Activated naive CD8-positive, alpha-beta T cell treated with anti-CD3 and anti-CD28 coated beads, Interleukin-2, amount 10 ng/mL, durations not matched to agents 7 days and 5 days (primary cell): ENCODE measurements at regions not wholly inside any gene's neighbourhood (a gene's known extent, or its start where the extent isn't known, plus 50 kb on each side); places are given as distances from the start of the nearest gene placed in this dataset.

ENCODE experiments used
- ATAC-seq: fragments of 150-1000 bp; cut with Tn5 transposase; one replicate; pipeline ENCODE4 v1.10.0; 2021; ENCODE audit warnings: low read depth, moderate library complexity
- POLR2A ChIA-PET: fragments of 350-600 bp; sonication (Branson Sonifier 250); formaldehyde crosslinking; loops from one replicate; lab custom pipeline; 2021; ENCODE audit warnings: antibody characterized with exemption; lab: Charles Lee
- DNase-seq: peaks from one replicate; pipeline ENCODE4 v3.0.0; 2021
- H3K27ac Mint-ChIP-seq: one replicate; pipeline ENCODE4 v1.8.0; 2022; ENCODE audit warnings: mild to moderate bottlenecking, mixed read lengths
- H3K27me3 Mint-ChIP-seq: one replicate; pipeline ENCODE4 v1.8.0; 2022; ENCODE audit warnings: mild to moderate bottlenecking, moderate library complexity, mixed read lengths
- H3K36me3 Mint-ChIP-seq: one replicate; pipeline ENCODE4 v1.8.0; 2021; ENCODE audit warnings: mild to moderate bottlenecking, mixed read lengths
- H3K4me1 Mint-ChIP-seq: one replicate; pipeline ENCODE4 v1.8.0; 2021; ENCODE audit warnings: mixed read lengths
- H3K4me3 Mint-ChIP-seq: one replicate; pipeline ENCODE4 v1.8.0; 2022; ENCODE audit warnings: mild to moderate bottlenecking, moderate library complexity, mixed read lengths
- H3K9me3 Mint-ChIP-seq: one replicate; pipeline ENCODE4 v1.8.0; 2021; ENCODE audit warnings: mixed read lengths

GRCh38 chr2:37489536-37489935 is 145.1 kb downstream of the QPCT start:
- no peaks in the 10 kb centered on the region for H3K4me1 Mint-ChIP-seq
- POLR2A ChIA-PET: no interaction called here
- peaks cover 12% of the 10 kb centered on the region for H3K27me3 Mint-ChIP-seq
- ATAC-seq: no peak
- peaks cover 4% of the 10 kb centered on the region for H3K9me3 Mint-ChIP-seq
- peaks cover 2% of the 10 kb centered on the region for H3K36me3 Mint-ChIP-seq
- no peak overlapping the region for H3K4me3 Mint-ChIP-seq
- no peak for DNase-seq
- H3K27ac Mint-ChIP-seq: no peak overlapping the region

DNA sequence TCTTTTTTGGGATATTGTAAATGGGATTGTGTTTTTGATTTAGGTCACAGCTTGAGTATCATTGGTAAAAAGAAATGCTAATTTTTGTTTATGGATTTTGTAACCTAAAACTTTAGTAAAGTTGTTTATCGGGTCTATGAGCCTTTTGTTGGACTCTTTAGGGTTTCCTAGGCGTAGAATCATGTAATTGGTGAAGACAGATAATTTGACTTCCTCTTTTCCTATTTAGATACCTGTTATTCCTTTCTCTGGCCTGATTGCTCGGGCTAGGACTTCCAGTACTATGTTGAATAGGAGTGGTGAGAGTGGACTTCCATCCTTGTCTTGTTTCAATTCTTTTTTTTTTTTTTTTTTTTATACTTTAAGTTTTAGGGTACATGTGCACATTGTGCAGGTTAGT is 149.0 kb downstream of the QPCT start:
- Mint-ChIP-seq H3K4me1 (no peaks in the 10 kb centered on the region), H3K27ac (no peak overlapping the region), H3K36me3 (peaks cover 4% of the 10 kb centered on the region), H3K4me3 (no peak overlapping the region), H3K27me3 (peaks cover 14% of the 10 kb centered on the region), H3K9me3 (peaks cover 11% of the 10 kb centered on the region)
- DNase-seq: no peak
- POLR2A ChIA-PET: no interaction called here
- ATAC-seq: no peak

DNA sequence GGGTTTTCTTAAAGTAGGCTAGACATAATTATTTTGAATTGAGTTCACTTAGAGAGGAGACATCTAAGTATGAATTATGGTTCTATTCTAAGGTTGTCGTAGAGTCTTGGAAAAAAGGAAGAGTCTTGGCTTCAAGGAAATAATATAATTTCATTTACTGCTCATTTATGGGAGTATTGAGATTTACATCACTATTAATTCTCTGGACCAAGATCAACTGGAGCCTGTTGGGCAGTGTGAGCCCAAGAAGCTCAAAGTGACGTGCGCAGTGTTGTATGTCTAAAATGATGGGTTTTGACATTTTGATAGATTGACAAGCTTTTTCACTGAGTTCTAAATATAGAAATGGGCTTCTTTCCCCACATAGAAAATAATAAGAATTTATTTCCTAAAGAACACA is 154.7 kb downstream of the QPCT start:
- Mint-ChIP-seq H3K4me3 (no peak overlapping the region), H3K9me3 (peaks cover 8% of the 10 kb centered on the region), H3K27ac (no peak overlapping the region), H3K27me3 (peaks cover 9% of the 10 kb centered on the region), H3K36me3 (peaks cover 1% of the 10 kb centered on the region), H3K4me1 (no peaks in the 10 kb centered on the region)
- ATAC-seq (no peak), DNase-seq (no peak)
- POLR2A ChIA-PET: no interaction called here

DNA sequence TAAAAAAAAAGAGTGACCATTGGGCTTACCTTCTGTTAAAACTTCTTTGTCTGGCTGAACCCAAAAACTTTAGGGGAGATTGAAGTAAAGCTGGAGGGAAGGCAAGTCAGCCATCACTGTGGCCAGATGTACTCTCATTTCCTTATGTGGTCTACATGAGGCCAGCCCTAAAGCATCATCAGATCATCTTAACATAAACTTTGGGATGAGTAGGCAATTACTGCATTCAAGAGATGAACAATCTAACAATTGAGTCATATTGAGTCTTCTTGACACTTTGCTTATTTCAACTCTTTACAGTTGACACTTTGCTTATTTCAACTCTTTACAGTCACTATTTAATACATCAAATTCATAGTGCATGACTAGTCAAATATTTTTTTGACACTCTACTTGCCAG is 155.6 kb downstream of the QPCT start:
- no peak for DNase-seq
- ATAC-seq: no peak
- peaks cover 9% of the 10 kb centered on the region for H3K27me3 Mint-ChIP-seq
- POLR2A ChIA-PET: interaction anchor here (0.7 kb wide), 1 partner anchor 333 kb away, joined by 4 read pairs; no protein-coding TSS in a partner anchor
- H3K9me3 Mint-ChIP-seq: peaks cover 10% of the 10 kb centered on the region
- H3K36me3 Mint-ChIP-seq: peaks cover 1% of the 10 kb centered on the region
- no peak overlapping the region for H3K4me3 Mint-ChIP-seq
- H3K4me1 Mint-ChIP-seq: no peaks in the 10 kb centered on the region
- no peak overlapping the region for H3K27ac Mint-ChIP-seq

DNA sequence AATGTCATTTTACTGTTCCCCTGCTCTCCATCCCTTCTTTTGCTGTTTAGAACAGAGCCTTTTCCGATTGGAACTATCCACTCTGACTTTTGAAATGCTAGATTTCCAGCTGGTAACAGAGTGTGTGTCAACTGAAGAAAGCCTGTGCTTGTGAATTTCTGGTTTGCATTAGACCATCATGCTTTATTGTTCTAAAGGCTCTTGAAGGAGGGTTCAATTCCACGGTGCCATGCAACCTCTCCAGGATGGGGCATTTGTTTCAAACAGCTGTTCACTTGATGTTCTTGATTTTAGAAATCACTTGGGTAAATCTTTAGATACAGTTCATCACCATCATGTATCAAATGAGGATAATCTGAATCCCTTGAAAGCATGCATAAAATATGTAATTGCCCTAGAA is 156.7 kb downstream of the QPCT start:
- Mint-ChIP-seq H3K27ac (no peak overlapping the region), H3K4me3 (no peak overlapping the region), H3K27me3 (peaks cover 8% of the 10 kb centered on the region), H3K9me3 (peaks cover 7% of the 10 kb centered on the region), H3K36me3 (no peaks in the 10 kb centered on the region), H3K4me1 (no peaks in the 10 kb centered on the region)
- DNase-seq (no peak), ATAC-seq (no peak)
- POLR2A ChIA-PET: no interaction called here

- ATAC-seq: no peak
- no peaks in the 10 kb centered on the region for H3K4me1 Mint-ChIP-seq
- no peak overlapping the region for H3K27ac Mint-ChIP-seq
- H3K27me3 Mint-ChIP-seq: peaks cover 11% of the 10 kb centered on the region
- no peak overlapping the region for H3K4me3 Mint-ChIP-seq
- DNase-seq: no peak
- POLR2A ChIA-PET: no interaction called here
- H3K9me3 Mint-ChIP-seq: peaks cover 1% of the 10 kb centered on the region
- no peaks in the 10 kb centered on the region for H3K36me3 Mint-ChIP-seq
These were observed 162.1 kb downstream of the QPCT start for GRCh38 chr2:37506407-37507050.

GRCh38 chr2:37507051-37507410 is 162.6 kb downstream of the QPCT start:
- no peak for DNase-seq
- Mint-ChIP-seq H3K4me3 (no peak overlapping the region), H3K27me3 (peaks cover 11% of the 10 kb centered on the region), H3K4me1 (no peaks in the 10 kb centered on the region), H3K27ac (no peak overlapping the region), H3K9me3 (peaks cover 1% of the 10 kb centered on the region), H3K36me3 (no peaks in the 10 kb centered on the region)
- ATAC-seq: no peak
- POLR2A ChIA-PET: no interaction called here

DNA sequence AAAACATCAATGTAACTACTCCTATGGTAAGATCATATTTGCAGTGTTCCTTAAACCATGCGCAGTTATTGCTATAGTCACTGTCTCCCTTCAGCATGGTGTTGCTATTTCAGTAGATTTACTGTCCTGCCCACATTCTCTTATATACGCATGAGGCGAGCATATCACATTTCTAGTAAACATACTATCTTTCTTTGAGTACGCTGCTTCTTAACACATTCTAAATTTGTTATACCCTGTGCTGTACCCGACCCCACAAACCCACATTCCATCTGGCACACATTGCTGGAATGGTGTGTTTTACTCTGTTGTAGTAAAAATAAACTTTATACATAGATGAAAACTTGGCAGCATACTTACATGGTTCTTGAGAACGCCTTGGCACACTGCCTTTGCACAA is 163.3 kb downstream of the QPCT start:
- no peak for ATAC-seq
- DNase-seq: no peak
- peaks cover 11% of the 10 kb centered on the region for H3K27me3 Mint-ChIP-seq
- POLR2A ChIA-PET: no interaction called here
- no peak overlapping the region for H3K27ac Mint-ChIP-seq
- H3K4me1 Mint-ChIP-seq: no peaks in the 10 kb centered on the region
- peaks cover 1% of the 10 kb centered on the region for H3K9me3 Mint-ChIP-seq
- no peak overlapping the region for H3K4me3 Mint-ChIP-seq
- no peaks in the 10 kb centered on the region for H3K36me3 Mint-ChIP-seq

GRCh38 chr2:37512971-37513370 is 158.5 kb downstream of the CDC42EP3 start:
- H3K4me3 Mint-ChIP-seq: no peak overlapping the region
- H3K27me3 Mint-ChIP-seq: peaks cover 9% of the 10 kb centered on the region
- DNase-seq (no peak), ATAC-seq (no peak)
- POLR2A ChIA-PET: no interaction called here
- H3K36me3 Mint-ChIP-seq: no peaks in the 10 kb centered on the region
- peaks cover 2% of the 10 kb centered on the region for H3K9me3 Mint-ChIP-seq
- no peak overlapping the region for H3K27ac Mint-ChIP-seq
- no peaks in the 10 kb centered on the region for H3K4me1 Mint-ChIP-seq

DNA sequence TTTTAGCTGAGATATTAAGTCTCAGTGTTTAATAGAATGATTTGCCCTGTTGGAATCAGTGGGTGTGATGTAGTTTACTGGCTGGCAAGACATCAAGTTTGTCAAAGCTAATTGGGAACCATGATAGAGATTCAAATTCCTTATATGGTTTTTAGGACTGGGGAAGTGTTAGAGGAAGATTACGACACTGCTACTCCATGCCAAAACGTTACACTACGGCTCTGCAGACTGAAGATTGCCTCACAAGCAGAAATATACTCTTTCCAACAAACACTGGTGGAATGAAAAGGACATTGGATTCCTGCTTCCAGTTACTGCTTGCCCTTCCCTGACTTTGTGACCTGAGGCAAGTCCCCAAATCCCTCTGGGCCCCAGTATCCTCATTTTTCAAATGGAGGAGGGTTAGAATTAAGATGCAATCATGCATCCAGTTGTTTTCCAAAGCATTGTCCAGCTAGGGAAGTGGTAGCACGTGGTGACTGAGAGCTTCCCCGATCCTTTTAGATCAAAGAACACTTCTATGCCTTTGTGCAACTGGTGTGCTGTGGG is 147.6 kb downstream of the CDC42EP3 start:
- no peak overlapping the region for H3K4me3 Mint-ChIP-seq
- no peaks in the 10 kb centered on the region for H3K4me1 Mint-ChIP-seq
- H3K27ac Mint-ChIP-seq: no peak overlapping the region
- no peak for DNase-seq
- H3K27me3 Mint-ChIP-seq: peaks cover 8% of the 10 kb centered on the region
- no peak for ATAC-seq
- POLR2A ChIA-PET: no interaction called here
- H3K36me3 Mint-ChIP-seq: no peaks in the 10 kb centered on the region
- no peaks in the 10 kb centered on the region for H3K9me3 Mint-ChIP-seq

- no peak overlapping the region for H3K4me3 Mint-ChIP-seq
- DNase-seq: no peak
- ATAC-seq: no peak
- no peak overlapping the region for H3K27ac Mint-ChIP-seq
- H3K4me1 Mint-ChIP-seq: no peaks in the 10 kb centered on the region
- no peaks in the 10 kb centered on the region for H3K9me3 Mint-ChIP-seq
- H3K36me3 Mint-ChIP-seq: no peaks in the 10 kb centered on the region
- peaks cover 7% of the 10 kb centered on the region for H3K27me3 Mint-ChIP-seq
- POLR2A ChIA-PET: no interaction called here
These were observed 145.1 kb downstream of the CDC42EP3 start for GRCh38 chr2:37526323-37526722.

- no peaks in the 10 kb centered on the region for H3K36me3 Mint-ChIP-seq
- POLR2A ChIA-PET: no interaction called here
- ATAC-seq: no peak
These were observed 144.6 kb downstream of the CDC42EP3 start for GRCh38 chr2:37526856-37527255.

DNA sequence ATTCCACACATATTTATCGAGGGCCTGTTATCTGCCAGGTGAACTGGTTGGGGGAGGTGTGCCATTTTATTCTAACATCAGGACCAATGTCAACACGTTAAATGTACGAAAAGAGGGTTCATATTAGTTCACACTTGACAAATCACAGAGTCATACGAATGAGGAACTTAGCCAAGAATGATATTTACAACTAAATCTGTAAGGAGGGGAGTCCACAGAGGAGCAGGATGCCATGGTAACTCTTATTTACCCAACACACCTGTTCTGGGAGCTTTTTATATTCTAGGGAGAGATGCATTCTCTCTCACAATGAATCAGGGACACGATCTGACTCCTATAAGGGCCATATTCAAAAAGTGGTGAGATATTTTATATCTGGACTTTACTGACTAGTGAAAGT is 144.1 kb downstream of the CDC42EP3 start:
- DNase-seq: no peak
- POLR2A ChIA-PET: no interaction called here
- H3K4me3 Mint-ChIP-seq: no peak overlapping the region
- no peaks in the 10 kb centered on the region for H3K36me3 Mint-ChIP-seq
- no peak for ATAC-seq
- no peak overlapping the region for H3K27ac Mint-ChIP-seq
- no peaks in the 10 kb centered on the region for H3K9me3 Mint-ChIP-seq
- no peaks in the 10 kb centered on the region for H3K27me3 Mint-ChIP-seq
- H3K4me1 Mint-ChIP-seq: no peaks in the 10 kb centered on the region

More at GRCh38 chr2:37526856-37527255, 144.6 kb downstream of the CDC42EP3 start:
- Mint-ChIP-seq H3K9me3 (no peaks in the 10 kb centered on the region), H3K27ac (no peak overlapping the region), H3K4me3 (no peak overlapping the region), H3K27me3 (peaks cover 3% of the 10 kb centered on the region), H3K4me1 (no peaks in the 10 kb centered on the region)
- no peak for DNase-seq

DNA sequence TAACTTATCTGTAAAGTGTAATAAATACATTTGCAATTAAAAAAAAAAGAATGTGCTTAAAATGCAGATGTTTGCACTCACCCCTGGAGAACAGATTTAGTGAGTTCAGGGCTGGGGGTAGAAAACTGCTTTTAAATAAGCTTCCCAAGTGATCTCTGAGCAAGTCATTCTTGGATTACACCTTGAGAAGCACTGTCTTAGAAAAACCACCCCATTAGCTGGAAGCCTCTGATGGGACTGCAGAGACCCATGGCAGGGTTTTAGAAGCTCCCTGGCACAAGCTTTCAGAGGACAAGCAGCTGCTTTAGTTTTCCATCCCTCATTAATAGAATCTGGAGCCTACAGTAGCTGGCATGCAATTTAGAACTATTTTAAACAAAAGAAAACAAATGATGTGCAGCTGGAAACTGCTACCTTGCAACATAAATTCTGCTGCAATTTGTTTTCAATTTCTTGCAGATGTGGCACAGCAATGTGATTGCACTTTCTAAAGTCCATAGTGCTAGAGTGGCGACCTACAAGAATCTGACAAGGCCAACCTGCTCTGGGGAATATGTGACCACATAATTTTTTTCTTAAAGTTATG is 141.5 kb downstream of the CDC42EP3 start:
- no peak for ATAC-seq
- Mint-ChIP-seq H3K36me3 (no peaks in the 10 kb centered on the region), H3K27me3 (peaks cover 4% of the 10 kb centered on the region), H3K4me3 (no peak overlapping the region), H3K27ac (no peak overlapping the region), H3K4me1 (no peaks in the 10 kb centered on the region), H3K9me3 (no peaks in the 10 kb centered on the region)
- POLR2A ChIA-PET: no interaction called here
- DNase-seq: no peak
